SU-DHL-6 (cell line): ENCODE measurements at regions not wholly inside any gene's neighbourhood (a gene's known extent, or its start where the extent isn't known, plus 50 kb on each side); places are given as distances from the start of the nearest gene placed in this dataset.
A peak's percentile ranks its signal among the peaks of the same experiment; 100 is the strongest.

Experiments used
- H2AFZ ChIP-seq: fragments of 200-600 bp; sonication (generic); 2 replicates; pipeline ENCODE4 v1.6.1; 2014; ENCODE audit warnings: low read depth, mild to moderate bottlenecking, moderate library complexity, mixed read lengths, antibody characterized with exemption, low read length; ENCODE audit not compliant: severe bottlenecking
- H3F3A ChIP-seq: fragments of 200-600 bp; shearing (Covaris generic); 2 replicates; pipeline ENCODE4 v1.6.0; 2016; ENCODE audit warnings: antibody characterized with exemption, mild to moderate bottlenecking; ENCODE audit not compliant: insufficient read depth
- H3K27ac ChIP-seq: fragments of 200-600 bp; sonication (generic); 2 replicates; pipeline ENCODE4 v1.5.1; 2016; ENCODE audit warnings: low read depth, mild to moderate bottlenecking, low read length, moderate library complexity, mixed read lengths
- H3K27me3 ChIP-seq: fragments of 200-600 bp; sonication (generic), shearing (Covaris generic); 2 replicates; pipeline ENCODE4 v1.6.0; 2014; ENCODE audit warnings: mild to moderate bottlenecking, low read length
- H3K36me3 ChIP-seq: fragments of 200-600 bp; sonication (generic); 2 replicates; pipeline ENCODE4 v1.6.1; 2014; ENCODE audit warnings: mild to moderate bottlenecking, low read length, mixed read lengths
- H3K4me2 ChIP-seq: fragments of 300-600, 200-600 bp; shearing (Covaris generic), sonication (generic); 2 replicates; pipeline ENCODE4 v1.6.0; 2014; ENCODE audit warnings: low read length, low read depth, mild to moderate bottlenecking; ENCODE audit not compliant: poor library complexity, severe bottlenecking
- H3K4me3 ChIP-seq: fragments of 200-600 bp; sonication (generic); 2 replicates; pipeline ENCODE4 v1.5.1; 2014; ENCODE audit warnings: antibody characterized with exemption, low read length, mild to moderate bottlenecking, mixed read lengths; ENCODE audit not compliant: insufficient read depth, poor library complexity, severe bottlenecking
- H3K79me2 ChIP-seq: fragments of 200-600 bp; sonication (generic); 2 replicates; pipeline ENCODE4 v1.6.1; 2014; ENCODE audit warnings: mild to moderate bottlenecking, low read length, moderate library complexity; ENCODE audit not compliant: insufficient read depth
- H3K9ac ChIP-seq: fragments of 200-600 bp; sonication (generic); 2 replicates; pipeline ENCODE4 v1.7.0; 2014; ENCODE audit warnings: mild to moderate bottlenecking, low read length
- H3K9me2 ChIP-seq: fragments of 200-600 bp; sonication (generic); replicated peaks from 2 replicates; pipeline ENCODE4 v1.6.1; 2014; ENCODE audit warnings: low read length; ENCODE audit not compliant: insufficient read depth
- H3K9me3 ChIP-seq: fragments of 200-600 bp; sonication (generic); 2 replicates; pipeline ENCODE4 v1.6.1; 2014; ENCODE audit warnings: low read length, mixed read lengths; ENCODE audit not compliant: insufficient read depth
- H4K20me1 ChIP-seq: fragments of 200-600 bp; sonication (generic); 2 replicates; pipeline ENCODE4 v1.6.1; 2014; ENCODE audit warnings: low read depth, mild to moderate bottlenecking, antibody characterized with exemption, low read length, moderate library complexity, mixed read lengths
- EZH2phosphoT487 ChIP-seq: fragments of 200-600 bp; sonication (generic), shearing (Covaris generic); conservative IDR thresholded peaks from 2 replicates; pipeline ENCODE4 v1.6.1; 2018; ENCODE audit warnings: mild to moderate bottlenecking, antibody characterized with exemption, low read length, moderate library complexity, mixed read lengths
- TF ChIP-seq, protein P1 (sequence below): fragments of 200-600 bp; sonication (generic); IDR thresholded peaks from one replicate; pipeline ENCODE4 v1.5.1; 2017; ENCODE audit warnings: antibody characterized with exemption, mild to moderate bottlenecking, low read length, moderate library complexity; ENCODE audit not compliant: insufficient read depth, poor library complexity, severe bottlenecking

DNA sequence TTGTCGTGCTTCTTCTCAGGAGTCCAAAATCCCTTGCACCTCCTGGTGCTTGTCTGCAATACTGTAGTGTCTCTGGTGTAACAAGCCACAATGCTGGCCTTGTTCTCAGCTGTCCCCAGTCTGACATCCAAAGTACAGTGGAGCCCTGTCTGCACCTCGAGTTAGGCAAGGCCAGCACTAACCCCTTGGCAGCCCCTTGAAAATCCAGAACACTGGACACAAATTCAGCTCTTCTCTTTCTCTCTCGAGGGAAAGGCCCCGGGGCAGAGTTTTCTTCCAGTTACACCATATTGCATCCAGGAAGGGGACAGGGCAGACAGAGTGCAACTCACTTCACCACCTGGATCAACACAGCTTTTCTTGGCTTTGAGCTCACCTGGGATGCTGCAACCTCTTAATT, 91.3 kb upstream of the ATP10A start:
- Histone ChIP-seq H3K36me3 (no peaks in the 10 kb centered on the region), H3F3A (no peaks in the 10 kb centered on the region), H3K79me2 (no peaks in the 10 kb centered on the region), H3K9me2 (no peaks in the 10 kb centered on the region), H3K27ac (no peak overlapping the region), H3K4me3 (no peak overlapping the region), H3K27me3 (no peaks in the 10 kb centered on the region), H4K20me1 (no peaks in the 10 kb centered on the region), H2AFZ (no peak overlapping the region), H3K4me2 (no peak overlapping the region), H3K9me3 (no peaks in the 10 kb centered on the region), H3K9ac (no peak overlapping the region)
- no peak for TF ChIP-seq EZH2phosphoT487

DNA sequence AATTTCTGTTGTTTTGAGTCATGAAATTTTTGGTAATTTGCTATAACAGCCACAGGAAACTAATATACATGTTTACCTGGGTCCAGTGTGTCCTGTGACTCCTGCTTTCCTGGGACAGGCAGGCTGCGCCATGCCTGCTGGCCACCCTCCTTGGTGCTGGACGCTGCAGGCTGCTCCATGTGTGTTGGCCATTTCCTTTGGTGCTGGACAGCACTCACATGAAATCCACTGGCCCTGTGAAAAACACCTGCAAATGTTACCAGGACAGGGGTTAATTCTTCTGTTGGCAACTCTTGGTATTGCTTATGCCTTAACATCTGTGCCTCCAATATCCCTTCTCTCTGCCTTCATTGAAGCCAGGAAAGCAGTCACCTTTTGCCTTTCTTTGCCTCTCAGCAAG, 86.9 kb upstream of the ATP10A start:
- Histone ChIP-seq H3K27ac (no peak overlapping the region), H3K79me2 (no peaks in the 10 kb centered on the region), H2AFZ (no peak overlapping the region), H4K20me1 (no peaks in the 10 kb centered on the region), H3K9me2 (no peaks in the 10 kb centered on the region), H3K4me2 (no peak overlapping the region), H3K36me3 (no peaks in the 10 kb centered on the region), H3K4me3 (no peak overlapping the region), H3K27me3 (no peaks in the 10 kb centered on the region), H3K9ac (no peak overlapping the region), H3K9me3 (no peaks in the 10 kb centered on the region), H3F3A (no peaks in the 10 kb centered on the region)
- TF ChIP-seq, protein P1, sequence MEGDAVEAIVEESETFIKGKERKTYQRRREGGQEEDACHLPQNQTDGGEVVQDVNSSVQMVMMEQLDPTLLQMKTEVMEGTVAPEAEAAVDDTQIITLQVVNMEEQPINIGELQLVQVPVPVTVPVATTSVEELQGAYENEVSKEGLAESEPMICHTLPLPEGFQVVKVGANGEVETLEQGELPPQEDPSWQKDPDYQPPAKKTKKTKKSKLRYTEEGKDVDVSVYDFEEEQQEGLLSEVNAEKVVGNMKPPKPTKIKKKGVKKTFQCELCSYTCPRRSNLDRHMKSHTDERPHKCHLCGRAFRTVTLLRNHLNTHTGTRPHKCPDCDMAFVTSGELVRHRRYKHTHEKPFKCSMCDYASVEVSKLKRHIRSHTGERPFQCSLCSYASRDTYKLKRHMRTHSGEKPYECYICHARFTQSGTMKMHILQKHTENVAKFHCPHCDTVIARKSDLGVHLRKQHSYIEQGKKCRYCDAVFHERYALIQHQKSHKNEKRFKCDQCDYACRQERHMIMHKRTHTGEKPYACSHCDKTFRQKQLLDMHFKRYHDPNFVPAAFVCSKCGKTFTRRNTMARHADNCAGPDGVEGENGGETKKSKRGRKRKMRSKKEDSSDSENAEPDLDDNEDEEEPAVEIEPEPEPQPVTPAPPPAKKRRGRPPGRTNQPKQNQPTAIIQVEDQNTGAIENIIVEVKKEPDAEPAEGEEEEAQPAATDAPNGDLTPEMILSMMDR = no peak
- TF ChIP-seq EZH2phosphoT487 = no peak

DNA sequence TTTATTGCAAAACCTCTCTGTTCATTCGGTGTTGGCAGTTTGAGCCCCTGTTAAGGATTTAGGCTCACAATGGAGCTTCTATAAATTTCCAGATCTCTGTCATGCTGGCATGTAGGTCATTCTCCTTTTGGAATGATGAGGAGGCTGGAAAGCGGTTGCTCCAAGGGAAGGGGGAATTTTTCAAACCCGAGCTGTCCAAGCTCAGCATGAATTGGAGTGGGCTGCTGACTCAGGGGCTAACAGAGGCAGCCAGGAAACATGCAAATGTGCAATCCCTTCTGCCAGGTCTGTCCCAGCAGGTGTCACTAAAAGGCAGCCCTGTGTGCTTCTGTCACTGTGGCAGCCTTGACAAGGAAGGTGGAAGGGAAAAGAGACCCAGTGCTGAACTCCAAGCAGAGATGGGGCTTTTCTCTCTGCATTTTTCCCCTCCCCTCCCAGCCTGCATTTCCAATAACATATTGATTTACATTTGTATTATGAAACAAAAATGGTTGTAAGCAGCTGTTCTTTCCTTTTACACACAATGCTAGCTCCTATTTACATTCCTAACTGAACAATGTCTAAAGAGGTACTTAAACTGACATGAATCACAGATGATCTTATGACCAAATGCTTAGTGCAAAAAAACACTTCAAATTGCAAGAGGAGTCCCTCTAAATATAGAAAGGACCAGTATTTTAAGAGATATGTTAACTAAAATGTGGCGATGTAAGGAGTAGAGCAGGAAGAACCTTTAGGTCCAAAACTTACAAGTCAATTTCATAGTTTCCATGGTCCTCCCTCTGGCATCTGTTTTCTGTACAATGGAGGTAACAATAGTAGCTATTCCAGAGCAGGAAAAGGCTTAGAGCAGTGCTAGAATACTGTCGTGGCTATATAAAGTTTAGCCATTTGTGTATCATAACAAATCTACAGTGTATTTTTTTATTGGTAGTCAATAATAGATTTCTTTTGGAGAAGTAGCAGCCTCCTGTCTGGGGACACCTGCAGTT, 84.5 kb upstream of the ATP10A start:
- no peaks in the 10 kb centered on the region for H4K20me1 ChIP-seq
- no peaks in the 10 kb centered on the region for H3K36me3 ChIP-seq
- no peaks in the 10 kb centered on the region for H3K27me3 ChIP-seq
- H3K9me3 ChIP-seq = no peaks in the 10 kb centered on the region
- TF ChIP-seq, protein P1 = peak; percentile 10
- TF ChIP-seq EZH2phosphoT487 = no peak
- H3K4me3 ChIP-seq = no peak overlapping the region
- H3K9me2 ChIP-seq = no peaks in the 10 kb centered on the region
- no peaks in the 10 kb centered on the region for H3F3A ChIP-seq
- no peak overlapping the region for H2AFZ ChIP-seq
- H3K79me2 ChIP-seq = no peaks in the 10 kb centered on the region
- H3K27ac ChIP-seq = no peak overlapping the region
- no peak overlapping the region for H3K9ac ChIP-seq
- H3K4me2 ChIP-seq = no peak overlapping the region

DNA sequence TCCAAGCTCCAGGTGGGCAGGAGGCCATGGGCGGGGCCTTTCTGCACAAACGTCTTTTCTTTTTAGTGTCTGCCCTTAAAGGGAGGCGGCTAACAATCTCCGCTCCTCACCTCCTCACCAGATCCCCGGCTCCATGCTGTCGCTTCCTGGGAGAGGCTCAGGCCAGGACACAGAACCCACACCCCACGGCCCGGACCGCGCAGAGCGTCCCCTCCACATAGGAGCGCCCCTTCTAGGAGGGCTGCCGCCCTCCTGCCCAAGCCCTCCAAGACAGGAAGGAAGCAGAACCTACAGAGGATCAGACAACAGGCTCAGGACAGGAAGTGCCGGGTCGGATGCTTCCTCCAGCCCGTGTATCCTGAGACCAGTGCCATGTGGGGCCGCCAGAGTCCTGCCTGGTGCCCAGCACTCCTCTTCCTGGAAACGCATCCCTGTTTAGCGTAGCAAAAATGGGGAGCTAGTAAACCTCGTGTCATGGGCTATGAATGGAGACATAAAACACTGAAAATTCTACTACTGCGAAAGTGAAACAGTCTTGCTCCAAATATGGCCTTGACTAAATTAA, 83.2 kb upstream of the ATP10A start:
- TF ChIP-seq, protein P1 = no peak
- no peak for TF ChIP-seq EZH2phosphoT487
- H3K4me2 ChIP-seq = no peak overlapping the region

More for the DNA sequence above, 83.2 kb upstream of the ATP10A start:
- Histone ChIP-seq H3K27me3 (no peaks in the 10 kb centered on the region), H3K9me3 (no peaks in the 10 kb centered on the region), H3K79me2 (no peaks in the 10 kb centered on the region), H4K20me1 (no peaks in the 10 kb centered on the region), H3K4me3 (no peak overlapping the region), H2AFZ (no peak overlapping the region), H3F3A (no peaks in the 10 kb centered on the region), H3K9me2 (no peaks in the 10 kb centered on the region), H3K36me3 (no peaks in the 10 kb centered on the region), H3K9ac (no peak overlapping the region), H3K27ac (no peak overlapping the region)
